Activated CD8-positive, alpha-beta T cell treated with anti-CD3 and anti-CD28 coated beads for 36 hours (primary cell): ENCODE measurements at regions not wholly inside any gene's neighbourhood (a gene's known extent, or its start where the extent isn't known, plus 50 kb on each side); places are given as distances from the start of the nearest gene placed in this dataset.

Source experiments
- ATAC-seq: fragments of 200-7000 bp; cut with Tn5 transposase; one replicate; pipeline ENCODE4 v1.10.0; 2021; ENCODE audit warnings: mild to moderate bottlenecking, moderate library complexity
- CTCF ChIA-PET: fragments of 350-600 bp; sonication (Branson Sonifier 250); formaldehyde crosslinking; loops from one replicate; lab custom pipeline; 2021; ENCODE audit warnings: antibody characterized with exemption; lab: Charles Lee
- POLR2A ChIA-PET: fragments of 350-600 bp; sonication (Branson Sonifier 250); formaldehyde crosslinking; loops from one replicate; lab custom pipeline; 2021; ENCODE audit warnings: antibody characterized with exemption; lab: Charles Lee
- DNase-seq: peaks from one replicate; pipeline ENCODE4 v3.0.0-alpha.2; 2020
- H3K27ac Mint-ChIP-seq: one replicate; pipeline ENCODE4 v1.8.0; 2021; ENCODE audit warnings: mild to moderate bottlenecking, mixed read lengths
- H3K27me3 Mint-ChIP-seq: one replicate; pipeline ENCODE4 v1.8.0; 2021; ENCODE audit warnings: mixed read lengths
- H3K36me3 Mint-ChIP-seq: one replicate; pipeline ENCODE4 v1.8.0; 2021; ENCODE audit warnings: low read depth, mixed read lengths
- H3K4me1 Mint-ChIP-seq: one replicate; pipeline ENCODE4 v1.8.0; 2021; ENCODE audit warnings: low read depth, mixed read lengths
- H3K4me3 Mint-ChIP-seq: one replicate; pipeline ENCODE4 v1.8.0; 2021; ENCODE audit warnings: mild to moderate bottlenecking, moderate library complexity, mixed read lengths
- H3K9me3 Mint-ChIP-seq: one replicate; pipeline ENCODE4 v1.8.0; 2021; ENCODE audit warnings: mixed read lengths
- CTCF ChIP-seq: fragments of 200-600 bp; IDR thresholded peaks from one replicate; pipeline ENCODE4 v1.8.0; 2022; ENCODE audit warnings: antibody characterized with exemption, mild to moderate bottlenecking
- intact Hi-C: fragments of 100-400 bp; cut with micrococcal nuclease; formaldehyde crosslinking; loops from one replicate; pipeline ENCODE4 v1.10.0; 2022

- CTCF ChIA-PET: no interaction called here
These were observed 150.0 kb downstream of the BTBD3 start for GRCh38 chr20:12067686-12068085.

GRCh38 chr20:12068121-12068520 lies 150.4 kb downstream of the BTBD3 start:
- no peaks in the 10 kb centered on the region for H3K4me1 Mint-ChIP-seq
- H3K36me3 Mint-ChIP-seq: no peaks in the 10 kb centered on the region
- intact Hi-C loops: no loop called here
- no peak for TF ChIP-seq CTCF
- DNase-seq: no peak
- H3K27me3 Mint-ChIP-seq: no peaks in the 10 kb centered on the region
- ChIA-PET CTCF (no interaction called here), POLR2A (interaction anchor here (1.1 kb wide), 1 partner anchor 9 kb away, joined by 4 read pairs; no protein-coding TSS in a partner anchor)
- no peak for ATAC-seq
- H3K27ac Mint-ChIP-seq: no peak overlapping the region
- H3K4me3 Mint-ChIP-seq: no peak overlapping the region
- H3K9me3 Mint-ChIP-seq: no peaks in the 10 kb centered on the region

More at GRCh38 chr20:12067686-12068085, 150.0 kb downstream of the BTBD3 start:
- H3K27me3 Mint-ChIP-seq: no peaks in the 10 kb centered on the region
- no peak overlapping the region for H3K4me3 Mint-ChIP-seq
- no peak for DNase-seq
- POLR2A ChIA-PET: interaction anchor here (1.1 kb wide), 1 partner anchor 10 kb away, joined by 4 read pairs; no protein-coding TSS in a partner anchor
- TF ChIP-seq CTCF: no peak
- ATAC-seq: no peak
- no peaks in the 10 kb centered on the region for H3K9me3 Mint-ChIP-seq
- H3K4me1 Mint-ChIP-seq: no peaks in the 10 kb centered on the region
- H3K27ac Mint-ChIP-seq: no peak overlapping the region
- intact Hi-C loops: no loop called here
- no peaks in the 10 kb centered on the region for H3K36me3 Mint-ChIP-seq

GRCh38 chr20:12069181-12069580 lies 151.5 kb downstream of the BTBD3 start:
- Mint-ChIP-seq H3K36me3 (no peaks in the 10 kb centered on the region), H3K9me3 (no peaks in the 10 kb centered on the region), H3K4me3 (no peak overlapping the region), H3K4me1 (no peaks in the 10 kb centered on the region), H3K27me3 (no peaks in the 10 kb centered on the region), H3K27ac (no peak overlapping the region)
- ATAC-seq (no peak), DNase-seq (no peak)
- CTCF ChIA-PET: no interaction called here
- POLR2A ChIA-PET: no interaction called here
- TF ChIP-seq CTCF: no peak
- intact Hi-C loops: no loop called here

GRCh38 chr20:12072221-12072953 lies 154.7 kb downstream of the BTBD3 start:
- Mint-ChIP-seq H3K27me3 (no peaks in the 10 kb centered on the region), H3K4me1 (no peaks in the 10 kb centered on the region), H3K9me3 (no peaks in the 10 kb centered on the region), H3K36me3 (no peaks in the 10 kb centered on the region), H3K27ac (no peak overlapping the region), H3K4me3 (no peak overlapping the region)
- ATAC-seq (no peak), DNase-seq (no peak)
- ChIA-PET CTCF (no interaction called here), POLR2A (no interaction called here)
- intact Hi-C loops: no loop called here
- TF ChIP-seq CTCF: no peak

- H3K36me3 Mint-ChIP-seq: no peaks in the 10 kb centered on the region
- no peaks in the 10 kb centered on the region for H3K4me1 Mint-ChIP-seq
- TF ChIP-seq CTCF: no peak
- no peak for ATAC-seq
- CTCF ChIA-PET: no interaction called here
- H3K27ac Mint-ChIP-seq: no peak overlapping the region
- intact Hi-C loops: no loop called here
- no peak for DNase-seq
- H3K27me3 Mint-ChIP-seq: no peaks in the 10 kb centered on the region
- no peak overlapping the region for H3K4me3 Mint-ChIP-seq
- POLR2A ChIA-PET: no interaction called here
- H3K9me3 Mint-ChIP-seq: no peaks in the 10 kb centered on the region
These were observed 155.2 kb downstream of the BTBD3 start for GRCh38 chr20:12072954-12073264.
